Mesendoderm (in vitro differentiated cells): ENCODE measurements at regions not wholly inside any gene's neighbourhood (a gene's known extent, or its start where the extent isn't known, plus 50 kb on each side); places are given as distances from the start of the nearest gene placed in this dataset.

Experiments
- DNase-seq: peaks from one replicate; pipeline ENCODE4 v3.0.0; 2013
- H2AK5ac ChIP-seq: 2 replicates; pipeline ENCODE4 v1.6.1; 2013; ENCODE audit warnings: low read length, inconsistent platforms
- H2BK120ac ChIP-seq: 2 replicates; pipeline ENCODE4 v1.6.1; 2013; ENCODE audit warnings: low read depth, mild to moderate bottlenecking, low read length, moderate library complexity, mixed read lengths
- H2BK15ac ChIP-seq: replicated peaks from 2 replicates; pipeline ENCODE4 v1.6.1; 2013; ENCODE audit warnings: low read depth, mild to moderate bottlenecking, moderate library complexity
- H2BK5ac ChIP-seq: 2 replicates; pipeline ENCODE4 v1.6.1; 2013; ENCODE audit warnings: low read length, inconsistent platforms
- H3K18ac ChIP-seq: 2 replicates; pipeline ENCODE4 v1.6.1; 2013; ENCODE audit warnings: mild to moderate bottlenecking, low read length, mixed read lengths
- H3K23ac ChIP-seq: one replicate; pipeline ENCODE4 v1.6.1; 2013; ENCODE audit warnings: low read length
- H3K27ac ChIP-seq: 2 replicates; pipeline ENCODE4 v1.5.1; 2013; ENCODE audit warnings: low read depth, mild to moderate bottlenecking, inconsistent platforms, low read length, moderate library complexity
- H3K27me3 ChIP-seq: 2 replicates; pipeline ENCODE4 v1.6.1; 2013; ENCODE audit warnings: low read length, control low read depth, mild to moderate bottlenecking, inconsistent platforms; ENCODE audit not compliant: insufficient read depth, poor library complexity
- H3K36me3 ChIP-seq: 2 replicates; pipeline ENCODE4 v1.6.1; 2013; ENCODE audit warnings: low read length, inconsistent platforms; ENCODE audit not compliant: control insufficient read depth, insufficient read depth
- H3K4ac ChIP-seq: one replicate; pipeline ENCODE4 v1.6.1; 2013; ENCODE audit warnings: low read depth, mild to moderate bottlenecking, low read length, moderate library complexity
- H3K4me1 ChIP-seq: 2 replicates; pipeline ENCODE4 v1.6.1; 2013; ENCODE audit warnings: low read depth, low read length, inconsistent platforms; ENCODE audit not compliant: control insufficient read depth
- H3K4me2 ChIP-seq: 2 replicates; pipeline ENCODE4 v1.6.1; 2013; ENCODE audit warnings: low read length
- H3K4me3 ChIP-seq: 2 replicates; pipeline ENCODE4 v1.5.1; 2013; ENCODE audit warnings: mild to moderate bottlenecking, low read length
- H3K56ac ChIP-seq: one replicate; pipeline ENCODE4 v1.6.1; 2013; ENCODE audit warnings: low read length
- H3K79me1 ChIP-seq: 2 replicates; pipeline ENCODE4 v1.6.1; 2013; ENCODE audit warnings: low read length, inconsistent platforms
- H3K79me2 ChIP-seq: 2 replicates; pipeline ENCODE4 v1.6.1; 2013; ENCODE audit warnings: mild to moderate bottlenecking, low read length; ENCODE audit not compliant: control insufficient read depth, insufficient read depth
- H3K9ac ChIP-seq: 2 replicates; pipeline ENCODE4 v1.6.1; 2013; ENCODE audit warnings: low read length, inconsistent platforms
- H4K5ac ChIP-seq: one replicate; pipeline ENCODE4 v1.6.1; 2013; ENCODE audit warnings: low read length
- H4K8ac ChIP-seq: one replicate; pipeline ENCODE4 v1.6.1; 2013; ENCODE audit warnings: low read depth, mild to moderate bottlenecking, control low read depth, low read length, moderate library complexity
- WGBS: extraction: QIAGEN DNeasy Blood & Tissue Kit; methylation state at CpG from one replicate; pipeline ENCODE4 v1.1.7; 2013; ENCODE audit warnings: low lambda C conversion rate, missing lambda C conversion rate; ENCODE audit not compliant: insufficient coverage; ENCODE audit errors: extremely low coverage; 5-methylcytosine and 5-hydroxymethylcytosine counted together

- Histone ChIP-seq H3K79me1 (no peaks in the 10 kb centered on the region), H3K27me3 (no peaks in the 10 kb centered on the region), H3K23ac (no peak overlapping the region), H2BK15ac (no peak overlapping the region), H3K36me3 (no peaks in the 10 kb centered on the region), H3K56ac (no peak overlapping the region), H4K8ac (no peak overlapping the region), H2BK5ac (no peak overlapping the region), H4K5ac (no peak overlapping the region), H2BK120ac (no peak overlapping the region), H3K4ac (no peak overlapping the region), H3K4me1 (no peaks in the 10 kb centered on the region), H3K4me2 (no peak overlapping the region), H3K9ac (no peak overlapping the region), H3K18ac (no peak overlapping the region), H3K4me3 (no peak overlapping the region), H2AK5ac (no peak overlapping the region), H3K27ac (no peak overlapping the region), H3K79me2 (no peaks in the 10 kb centered on the region)
- no CpG with 5 or more reads among the region's 1 CpG for WGBS
- no peak for DNase-seq
Observed at GRCh38 chr2:173711816-173712215, 253.4 kb downstream of the SP3 start.

- H3K79me1 ChIP-seq = no peaks in the 10 kb centered on the region
- no peak overlapping the region for H2BK120ac ChIP-seq
- no peak overlapping the region for H3K56ac ChIP-seq
- H3K27me3 ChIP-seq = no peaks in the 10 kb centered on the region
- H3K79me2 ChIP-seq = no peaks in the 10 kb centered on the region
- no peak overlapping the region for H4K5ac ChIP-seq
- H3K4me3 ChIP-seq = no peak overlapping the region
- no peak overlapping the region for H2AK5ac ChIP-seq
- H3K9ac ChIP-seq = no peak overlapping the region
- no peak overlapping the region for H3K18ac ChIP-seq
- DNase-seq = no peak
- H2BK15ac ChIP-seq = no peak overlapping the region
- H3K4me2 ChIP-seq = no peak overlapping the region
- no peaks in the 10 kb centered on the region for H3K36me3 ChIP-seq
- H3K4me1 ChIP-seq = no peaks in the 10 kb centered on the region
- no peak overlapping the region for H2BK5ac ChIP-seq
- no peak overlapping the region for H3K27ac ChIP-seq
- WGBS = no CpG with 5 or more reads among the region's 4 CpGs
- no peak overlapping the region for H4K8ac ChIP-seq
- no peak overlapping the region for H3K4ac ChIP-seq
- no peak overlapping the region for H3K23ac ChIP-seq
Observed at GRCh38 chr2:173713904-173714555, 251.1 kb downstream of the SP3 start.

GRCh38 chr2:173715441-173715840 lies 249.7 kb downstream of the SP3 start:
- Histone ChIP-seq H3K4me3 (no peak overlapping the region), H4K8ac (no peak overlapping the region), H3K79me2 (no peaks in the 10 kb centered on the region), H3K36me3 (no peaks in the 10 kb centered on the region), H2AK5ac (no peak overlapping the region), H2BK15ac (no peak overlapping the region), H3K23ac (no peak overlapping the region), H3K4ac (no peak overlapping the region), H3K9ac (no peak overlapping the region), H3K56ac (no peak overlapping the region), H3K18ac (no peak overlapping the region), H3K79me1 (no peaks in the 10 kb centered on the region), H3K4me2 (no peak overlapping the region), H3K27ac (no peak overlapping the region), H4K5ac (no peak overlapping the region), H3K4me1 (no peaks in the 10 kb centered on the region), H2BK120ac (no peak overlapping the region), H2BK5ac (no peak overlapping the region), H3K27me3 (no peaks in the 10 kb centered on the region)
- WGBS = no CpG with 5 or more reads among the region's 5 CpGs
- DNase-seq = no peak

- Histone ChIP-seq H3K36me3 (no peaks in the 10 kb centered on the region), H3K4me2 (no peak overlapping the region), H3K79me2 (no peaks in the 10 kb centered on the region), H3K56ac (no peak overlapping the region), H3K4me3 (no peak overlapping the region), H3K18ac (no peak overlapping the region), H2BK120ac (no peak overlapping the region), H3K4me1 (no peaks in the 10 kb centered on the region), H3K27me3 (no peaks in the 10 kb centered on the region), H3K9ac (no peak overlapping the region), H4K8ac (no peak overlapping the region), H2AK5ac (no peak overlapping the region), H3K23ac (no peak overlapping the region), H4K5ac (no peak overlapping the region), H3K4ac (no peak overlapping the region), H3K79me1 (no peaks in the 10 kb centered on the region), H3K27ac (no peak overlapping the region), H2BK15ac (no peak overlapping the region), H2BK5ac (no peak overlapping the region)
- no peak for DNase-seq
- no CpG with 5 or more reads among the region's 1 CpG for WGBS
Observed at GRCh38 chr2:173716458-173717052, 248.6 kb downstream of the SP3 start.

GRCh38 chr2:173719471-173719870 lies 245.7 kb downstream of the SP3 start:
- H3K27me3 ChIP-seq = no peaks in the 10 kb centered on the region
- no peak overlapping the region for H2BK15ac ChIP-seq

GRCh38 chr2:173720306-173720705 lies 244.9 kb downstream of the SP3 start:
- H3K27ac ChIP-seq = no peak overlapping the region
- H2BK15ac ChIP-seq = no peak overlapping the region
- no CpG with 5 or more reads among the region's 1 CpG for WGBS
- no peak overlapping the region for H3K4me2 ChIP-seq
- no peak overlapping the region for H3K9ac ChIP-seq
- H3K56ac ChIP-seq = no peak overlapping the region
- no peaks in the 10 kb centered on the region for H3K36me3 ChIP-seq
- H2BK120ac ChIP-seq = no peak overlapping the region
- no peak overlapping the region for H2AK5ac ChIP-seq
- no peak overlapping the region for H4K8ac ChIP-seq
- no peak overlapping the region for H4K5ac ChIP-seq
- H3K4me1 ChIP-seq = no peaks in the 10 kb centered on the region
- no peaks in the 10 kb centered on the region for H3K27me3 ChIP-seq
- no peak overlapping the region for H2BK5ac ChIP-seq
- H3K18ac ChIP-seq = no peak overlapping the region
- peak; percentile 8 for DNase-seq
- no peak overlapping the region for H3K4me3 ChIP-seq
- H3K79me1 ChIP-seq = no peaks in the 10 kb centered on the region
- H3K23ac ChIP-seq = no peak overlapping the region
- H3K79me2 ChIP-seq = no peaks in the 10 kb centered on the region
- H3K4ac ChIP-seq = no peak overlapping the region

More at GRCh38 chr2:173719471-173719870, 245.7 kb downstream of the SP3 start:
- H3K36me3 ChIP-seq = no peaks in the 10 kb centered on the region
- H3K4ac ChIP-seq = no peak overlapping the region
- H2AK5ac ChIP-seq = no peak overlapping the region
- H2BK120ac ChIP-seq = no peak overlapping the region
- no peaks in the 10 kb centered on the region for H3K4me1 ChIP-seq
- H3K9ac ChIP-seq = no peak overlapping the region
- no peak overlapping the region for H2BK5ac ChIP-seq
- H3K23ac ChIP-seq = no peak overlapping the region
- no peak overlapping the region for H3K4me2 ChIP-seq
- no peak overlapping the region for H4K5ac ChIP-seq
- no peak overlapping the region for H3K27ac ChIP-seq
- no peak overlapping the region for H3K18ac ChIP-seq
- H3K79me1 ChIP-seq = no peaks in the 10 kb centered on the region
- H3K79me2 ChIP-seq = no peaks in the 10 kb centered on the region
- no peak overlapping the region for H3K4me3 ChIP-seq
- peak overlapping the region; percentile 2 for H3K56ac ChIP-seq
- no peak overlapping the region for H4K8ac ChIP-seq
- WGBS = no CpG with 5 or more reads among the region's 3 CpGs
- peak; percentile 86 for DNase-seq
